OCI-LY3 (cell line): ENCODE measurements at regions not wholly inside any gene's neighbourhood (a gene's known extent, or its start where the extent isn't known, plus 50 kb on each side); places are given as distances from the start of the nearest gene placed in this dataset.
A peak's percentile ranks its signal among the peaks of the same experiment; 100 is the strongest.

Experiments used
- CTCF ChIP-seq: fragments of 200-600, 300-600 bp; sonication (generic); IDR thresholded peaks from 2 replicates; pipeline ENCODE4 v1.5.1; 2014; ENCODE audit warnings: antibody characterized with exemption, low read length, low read depth
- EZH2phosphoT487 ChIP-seq: fragments of 200-600 bp; shearing (Covaris generic); IDR thresholded peaks from 2 replicates; pipeline ENCODE4 v1.6.1; 2018; ENCODE audit warnings: antibody characterized with exemption, mixed run types, low read depth

GRCh38 chr2:217142649-217143266, 282.9 kb upstream of the TNP1 start:
- peak; percentile 70 for TF ChIP-seq CTCF
- no peak for TF ChIP-seq EZH2phosphoT487
